Cardiac muscle cell (in vitro differentiated cells and primary cell): ENCODE measurements at regions not wholly inside any gene's neighbourhood (a gene's known extent, or its start where the extent isn't known, plus 50 kb on each side); places are given as distances from the start of the nearest gene placed in this dataset.

ENCODE experiments used
- DNase-seq, 2 donors: peaks; one replicate each; pipeline versions ENCODE4 v3.0.0 to v3.0.0-alpha.2; 2010 to 2017; ENCODE audit warnings: low read depth in 1 of 2, low spot score in 1 of 2
- H3K27ac ChIP-seq: fragments of 200-600 bp; sonication (generic); 2 replicates; pipeline ENCODE4 v1.5.1; 2016
- H3K27me3 ChIP-seq: fragments of 200-600 bp; sonication (generic); 2 replicates; pipeline ENCODE4 v1.6.0; 2016; ENCODE audit warnings: control low read depth
- H3K36me3 ChIP-seq: fragments of 200-600 bp; sonication (generic); 2 replicates; pipeline ENCODE4 v1.5.1; 2016; ENCODE audit warnings: control low read depth
- H3K4me1 ChIP-seq: fragments of 200-600 bp; sonication (generic); 2 replicates; pipeline ENCODE4 v1.8.1; 2017; ENCODE audit warnings: low read depth, mild to moderate bottlenecking, mixed run types
- H3K4me3 ChIP-seq: fragments of 200-600 bp; sonication (generic); 2 replicates; pipeline ENCODE4 v1.5.1; 2016; ENCODE audit warnings: mild to moderate bottlenecking
- H3K9me3 ChIP-seq: fragments of 200-600 bp; sonication (generic); 2 replicates; pipeline ENCODE4 v1.5.1; 2017; ENCODE audit warnings: low read depth, mild to moderate bottlenecking, control low read depth
- CTCF ChIP-seq: IDR thresholded peaks from 2 replicates; pipeline ENCODE4 v1.5.1; 2012; ENCODE audit warnings: low read depth, mild to moderate bottlenecking, low read length

GRCh38 chr10:58957517-58957916 is 218.9 kb upstream of the PHYHIPL start:
- Histone ChIP-seq H3K9me3 (no peaks in the 10 kb centered on the region), H3K4me1 (no peaks in the 10 kb centered on the region), H3K27me3 (peaks cover 6% of the 10 kb centered on the region), H3K4me3 (no peak overlapping the region), H3K36me3 (no peaks in the 10 kb centered on the region), H3K27ac (no peak overlapping the region)
- TF ChIP-seq CTCF = no peak
- no peak for DNase-seq

GRCh38 chr10:58963101-58963534 is 213.3 kb upstream of the PHYHIPL start:
- no peak overlapping the region for H3K4me3 ChIP-seq
- no peaks in the 10 kb centered on the region for H3K4me1 ChIP-seq
- no peak overlapping the region for H3K27ac ChIP-seq
- H3K27me3 ChIP-seq = peaks cover 6% of the 10 kb centered on the region
- peak in 1 of 2 donors; percentile 34 for DNase-seq
- no peaks in the 10 kb centered on the region for H3K9me3 ChIP-seq
- H3K36me3 ChIP-seq = no peaks in the 10 kb centered on the region
- peak; percentile 33 for TF ChIP-seq CTCF

GRCh38 chr10:58963723-58964124 is 212.7 kb upstream of the PHYHIPL start:
- no peak overlapping the region for H3K27ac ChIP-seq
- H3K4me1 ChIP-seq = no peaks in the 10 kb centered on the region
- no peaks in the 10 kb centered on the region for H3K9me3 ChIP-seq
- H3K27me3 ChIP-seq = peaks cover 3% of the 10 kb centered on the region
- H3K4me3 ChIP-seq = no peak overlapping the region
- no peaks in the 10 kb centered on the region for H3K36me3 ChIP-seq
- no peak for DNase-seq
- TF ChIP-seq CTCF = no peak

GRCh38 chr10:58965855-58966254 is 210.6 kb upstream of the PHYHIPL start:
- H3K4me3 ChIP-seq = no peak overlapping the region
- no peak for TF ChIP-seq CTCF
- H3K27me3 ChIP-seq = no peaks in the 10 kb centered on the region
- H3K9me3 ChIP-seq = no peaks in the 10 kb centered on the region
- no peaks in the 10 kb centered on the region for H3K4me1 ChIP-seq
- DNase-seq = no peak
- H3K36me3 ChIP-seq = no peaks in the 10 kb centered on the region
- no peak overlapping the region for H3K27ac ChIP-seq

GRCh38 chr10:58967551-58968388 is 208.7 kb upstream of the PHYHIPL start:
- H3K9me3 ChIP-seq = no peaks in the 10 kb centered on the region
- peak in 1 of 2 donors; percentile 80 for DNase-seq
- H3K36me3 ChIP-seq = no peaks in the 10 kb centered on the region
- peak overlapping the region; percentile 9 for H3K4me3 ChIP-seq
- no peak for TF ChIP-seq CTCF
- no peaks in the 10 kb centered on the region for H3K27me3 ChIP-seq
- no peaks in the 10 kb centered on the region for H3K4me1 ChIP-seq
- no peak overlapping the region for H3K27ac ChIP-seq
